ENCODE measurements at regions not wholly inside any gene's neighbourhood (a gene's known extent, or its start where the extent isn't known, plus 50 kb on each side); places are given as distances from the start of the nearest gene placed in this dataset.

DNA sequence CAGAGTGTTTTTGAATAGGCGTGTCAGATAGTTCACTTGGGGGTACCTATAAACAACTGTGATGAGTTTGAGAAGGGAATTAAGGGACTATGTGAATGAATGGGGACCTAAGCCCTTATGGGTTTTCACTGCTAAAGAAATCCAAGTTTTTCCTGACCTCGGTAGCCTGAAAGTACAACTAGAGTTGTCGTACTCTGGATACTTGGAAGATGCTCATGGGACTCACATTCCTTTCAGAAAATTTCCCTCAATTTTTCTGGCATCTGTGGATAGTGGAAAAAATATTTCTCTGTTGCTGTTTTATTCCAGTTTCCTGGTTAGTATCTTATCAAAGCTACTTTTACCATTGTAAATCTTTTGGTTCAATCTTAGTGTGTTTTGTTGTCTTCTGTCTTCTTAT, 1112.3 kb upstream of the SEMA6A start:
- TF ChIP-seq CTCF (conservative IDR thresholded peaks at IDR 0.05) = no peak
- TF ChIP-seq EZH2 (IDR thresholded peaks at IDR 0.05; ENCODE audit: low read depth) = no peak
